ENCODE measurements at regions not wholly inside any gene's neighbourhood (a gene's known extent, or its start where the extent isn't known, plus 50 kb on each side); places are given as distances from the start of the nearest gene placed in this dataset.

- DNase-seq: no peak
These were observed 205.2 kb upstream of the NLRP1 start for GRCh38 chr17:5789528-5789927.

DNA sequence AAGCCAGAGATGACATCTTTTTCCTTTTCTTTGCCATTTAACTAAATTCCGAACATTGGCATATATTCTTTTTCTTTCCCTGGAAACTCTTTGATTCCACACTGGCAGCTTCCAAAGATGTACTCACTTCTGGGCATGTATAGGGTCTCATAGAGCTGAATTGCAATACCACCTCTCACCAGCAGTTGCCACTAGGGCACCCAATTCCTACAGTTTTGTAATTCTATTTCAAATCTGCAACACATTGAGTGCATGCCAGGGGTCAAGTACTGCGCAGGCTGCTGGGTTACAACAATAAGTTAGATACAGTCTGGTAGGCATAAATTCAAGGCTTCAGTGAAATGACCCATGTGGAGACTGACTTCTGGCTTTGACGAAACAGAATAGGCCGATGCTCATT is 208.8 kb upstream of the NLRP1 start:
- DNase-seq: no peak

GRCh38 chr17:5793899-5794298 is 209.6 kb upstream of the NLRP1 start:
- DNase-seq: no peak

DNA sequence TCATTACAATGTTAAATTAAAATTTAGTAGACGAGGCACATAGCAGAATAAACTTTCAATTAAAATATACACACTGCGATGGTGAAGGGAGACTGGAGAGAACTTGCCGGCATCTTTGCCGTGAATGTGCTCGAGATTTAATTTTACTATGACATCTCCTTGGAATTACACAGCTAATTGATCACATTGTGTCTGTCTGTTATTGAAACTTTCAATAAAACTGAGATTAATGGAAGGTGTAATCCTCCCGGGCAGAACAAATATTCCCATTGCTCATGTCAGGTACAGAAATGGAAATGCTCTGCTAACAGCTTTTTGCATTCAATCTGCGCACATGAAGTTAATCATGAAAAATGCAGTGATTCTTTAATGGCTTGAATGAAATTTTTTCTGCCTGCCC is 210.1 kb upstream of the NLRP1 start:
- DNase-seq: no peak

GRCh38 chr17:5794881-5795506 is 210.7 kb upstream of the NLRP1 start:
- no peak for DNase-seq

DNA sequence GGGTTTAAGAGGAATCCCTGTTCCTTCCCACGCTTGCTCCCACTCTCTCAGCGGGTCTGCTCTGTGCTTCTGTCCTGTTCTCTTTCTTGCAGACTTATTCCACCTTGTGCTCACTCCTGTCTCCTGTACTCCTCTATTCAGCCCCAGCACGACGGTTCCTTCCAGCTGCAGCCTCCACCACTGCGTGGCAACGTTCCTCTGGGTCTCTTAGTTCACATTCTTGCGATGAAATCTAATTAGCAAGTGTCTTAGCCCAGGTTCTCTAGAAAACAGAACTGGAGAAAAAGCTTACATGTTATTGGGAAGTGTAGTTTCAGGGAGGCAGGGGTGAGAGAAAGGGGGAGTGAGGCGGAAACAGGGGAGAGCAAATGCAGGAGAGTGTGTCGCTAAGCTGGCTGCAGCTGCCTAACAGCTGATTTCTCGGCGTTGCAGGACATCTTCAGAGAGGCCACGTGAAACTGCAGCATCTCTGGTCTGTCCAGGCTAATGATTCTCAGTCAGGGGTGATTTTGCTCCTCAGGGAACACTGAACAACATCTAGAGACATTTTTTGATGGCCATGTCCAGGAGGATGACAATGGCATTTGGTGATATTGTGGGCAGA is 213.2 kb upstream of the NLRP1 start:
- DNase-seq: no peak

GRCh38 chr17:5798094-5798493 is 213.8 kb upstream of the NLRP1 start:
- peak; percentile 67 for DNase-seq

DNA sequence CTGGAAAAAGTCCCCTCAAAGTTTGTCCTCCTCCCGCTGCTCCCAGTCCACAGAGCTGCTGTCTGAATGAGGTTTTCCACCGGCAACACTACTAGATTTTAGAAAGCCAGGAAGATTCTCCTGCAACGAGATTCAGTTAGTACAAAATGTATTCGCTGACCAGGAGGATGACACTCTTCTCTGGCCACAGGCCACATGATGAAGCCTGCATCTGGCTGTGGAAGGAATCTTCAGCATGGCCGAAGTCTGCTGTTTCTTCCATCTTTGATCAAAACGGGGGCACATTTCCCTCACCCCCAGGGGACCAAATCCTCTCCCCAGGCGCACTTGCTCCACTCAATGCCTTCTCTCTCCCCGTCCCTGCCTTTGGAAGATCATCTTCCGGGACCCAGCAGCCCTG is 215.8 kb upstream of the NLRP1 start:
- no peak for DNase-seq

DNA sequence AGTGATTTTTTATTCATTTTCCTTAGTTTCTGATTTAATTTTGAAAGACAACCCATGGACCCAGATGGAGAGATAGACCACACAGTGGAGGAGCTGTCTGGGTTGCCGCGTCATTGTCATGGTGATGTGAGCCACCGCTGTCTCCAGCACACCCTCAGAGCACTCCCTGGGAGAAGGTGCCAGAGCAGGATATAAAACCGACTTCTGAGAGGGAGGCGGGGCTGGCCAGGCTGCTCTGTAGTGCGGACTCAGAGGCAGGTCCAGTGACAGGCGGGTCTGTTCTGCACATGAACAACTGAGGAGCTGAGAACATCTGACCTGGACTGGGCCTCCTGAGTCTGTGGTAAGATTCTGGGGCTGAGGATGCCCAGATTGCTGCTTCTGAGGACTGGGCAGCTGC is 216.3 kb upstream of the NLRP1 start:
- DNase-seq: peak; percentile 44

DNA sequence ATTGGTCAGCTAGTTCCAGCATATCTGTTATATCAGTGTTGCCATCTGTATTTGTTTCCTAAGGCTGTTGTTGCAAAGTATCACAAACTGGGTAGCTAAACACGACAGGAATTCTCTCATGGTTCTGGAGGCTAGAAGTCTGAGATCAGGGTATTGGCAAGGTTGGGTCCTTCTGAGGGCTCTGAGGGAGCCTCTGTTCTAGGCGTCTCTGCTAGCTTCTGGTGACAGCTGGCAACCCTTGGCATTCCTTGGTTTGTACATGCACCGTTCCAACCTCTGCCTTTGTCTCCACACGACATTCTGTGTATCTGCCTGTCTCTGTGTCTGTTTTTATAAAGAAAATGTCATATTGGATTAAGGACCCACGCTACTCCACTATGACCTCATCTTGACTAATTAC is 219.9 kb upstream of the NLRP1 start:
- DNase-seq: no peak

DNA sequence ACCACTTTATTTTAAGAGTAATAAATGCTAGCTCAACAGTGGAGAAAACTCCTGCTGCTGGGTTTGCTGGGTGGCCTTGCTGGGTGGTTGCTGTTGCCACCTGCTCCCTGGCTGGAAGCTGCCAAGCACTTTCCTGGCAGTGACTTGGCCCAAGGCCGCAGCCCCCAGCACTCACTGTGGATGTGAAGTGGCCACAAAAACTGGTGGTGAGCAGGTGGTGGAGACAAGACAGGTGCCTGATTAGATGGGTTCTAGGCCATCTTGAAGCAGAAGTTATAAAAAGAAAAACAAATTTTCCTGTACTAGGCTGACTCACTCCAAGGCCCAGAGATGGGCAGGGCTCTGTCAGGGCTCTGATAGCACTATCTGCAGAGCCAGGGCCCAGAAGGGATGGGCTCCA is 224.7 kb upstream of the NLRP1 start:
- DNase-seq: no peak

GRCh38 chr17:5809580-5810188 is 225.4 kb upstream of the NLRP1 start:
- no peak for DNase-seq

DNA sequence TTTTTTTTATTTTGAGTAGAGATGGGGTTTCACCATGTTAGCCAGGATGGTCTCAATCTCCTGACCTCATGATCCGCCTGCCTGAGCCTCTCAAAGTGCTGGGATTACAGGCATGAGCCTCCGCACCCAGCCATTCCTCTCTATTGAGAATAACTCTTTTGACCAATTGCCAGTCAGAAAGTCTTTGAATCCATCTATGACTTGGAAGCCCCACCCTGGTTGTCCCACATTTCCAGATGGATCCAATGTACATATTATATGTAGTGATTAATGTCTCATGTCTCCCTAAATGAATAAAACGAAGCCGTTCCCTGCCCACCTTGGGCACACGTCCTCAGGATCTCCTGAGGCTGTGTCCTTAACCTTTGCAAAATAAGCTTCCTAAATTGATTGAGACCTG is 228.3 kb upstream of the NLRP1 start:
- no peak for DNase-seq

GRCh38 chr17:5813357-5813756 is 229.0 kb upstream of the NLRP1 start:
- DNase-seq: no peak

DNA sequence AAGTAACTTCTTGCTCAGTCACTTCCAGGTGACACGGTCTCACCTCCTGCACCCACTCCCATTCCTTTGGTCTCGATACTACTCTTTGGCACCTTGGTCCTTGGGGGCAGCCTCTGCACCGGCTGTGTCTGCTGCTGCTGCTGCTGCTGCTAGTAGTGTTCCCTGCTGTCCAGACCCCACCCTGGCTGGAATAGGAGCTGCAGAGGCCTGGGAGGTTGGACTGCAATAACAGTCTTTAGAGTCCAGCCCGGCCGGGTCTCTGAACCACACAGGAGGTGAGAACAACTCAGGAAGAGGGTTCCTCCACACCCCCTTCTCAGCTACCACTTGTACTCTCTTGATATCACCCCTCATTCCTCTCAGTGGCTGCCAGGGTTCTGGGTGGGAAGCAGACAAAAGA is 231.1 kb upstream of the NLRP1 start:
- no peak for DNase-seq

DNA sequence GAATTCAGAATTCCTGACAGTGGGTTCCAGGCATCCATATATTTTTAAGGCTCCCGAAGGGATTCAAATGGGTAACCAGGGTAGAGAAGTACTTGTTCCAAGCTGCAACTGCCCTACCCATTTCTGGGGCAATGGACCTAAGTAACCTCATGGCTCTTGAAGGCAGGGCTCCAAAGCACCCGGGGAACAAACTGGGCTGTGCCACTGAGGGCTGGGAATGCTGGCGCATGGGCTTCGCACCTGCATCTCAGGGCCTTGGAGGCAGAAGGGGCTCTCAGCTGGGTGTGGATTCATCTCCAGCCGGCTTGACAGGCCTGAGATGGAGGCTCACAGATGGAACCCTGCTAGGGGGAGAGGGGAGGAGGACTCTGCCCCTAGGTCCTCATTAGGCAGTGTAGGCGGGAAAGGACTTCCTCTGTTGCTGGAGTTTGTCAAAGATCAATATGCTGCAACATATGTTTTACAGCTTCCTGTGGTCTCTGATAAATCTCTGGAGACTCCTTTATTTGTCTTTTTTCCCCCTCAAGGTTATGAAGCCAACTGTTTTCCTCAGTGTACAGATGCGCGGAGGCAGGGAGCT is 232.3 kb upstream of the NLRP1 start:
- DNase-seq: no peak

GRCh38 chr17:5817475-5818395 is 233.4 kb upstream of the NLRP1 start:
- DNase-seq: no peak

GRCh38 chr17:5819396-5819795 is 235.1 kb upstream of the NLRP1 start:
- DNase-seq: peak; percentile 35

DNA sequence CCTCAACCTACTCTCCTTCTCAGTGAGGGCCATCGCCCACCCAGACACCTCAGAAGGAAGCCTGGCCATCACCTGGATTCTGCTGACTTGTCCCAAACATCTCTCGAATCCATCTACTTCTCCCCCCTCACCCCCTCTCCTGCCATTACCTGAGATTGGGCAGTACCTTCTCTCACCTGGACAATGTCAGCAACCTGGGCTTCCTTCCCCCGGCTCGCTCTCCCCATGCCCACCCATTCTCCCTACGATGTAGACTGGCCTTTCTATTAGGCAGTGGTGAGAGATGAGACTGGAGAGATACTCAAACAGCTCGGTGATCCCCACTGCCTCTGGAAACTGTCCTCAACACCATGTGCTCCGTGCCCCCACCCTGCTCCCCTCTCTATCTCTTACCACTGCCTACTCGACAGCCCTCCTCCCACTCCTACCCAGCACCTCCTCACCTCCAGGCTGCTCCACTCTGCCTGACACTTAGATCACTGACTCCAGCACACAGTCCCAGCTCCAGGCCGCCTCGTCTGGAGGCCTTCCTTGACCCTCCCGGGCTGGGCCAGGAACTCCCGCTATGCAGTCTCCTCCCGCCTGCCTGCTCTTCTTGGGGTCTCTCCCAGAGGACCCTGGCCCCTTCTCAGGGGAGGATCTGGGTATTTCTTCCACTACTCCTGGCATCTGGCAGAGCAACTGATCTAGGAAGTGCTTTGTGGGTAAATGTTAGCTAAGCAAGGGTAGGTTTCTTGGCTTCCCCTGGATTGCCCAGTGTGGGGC is 235.8 kb upstream of the NLRP1 start:
- DNase-seq: no peak

- peak; percentile 78 for DNase-seq
These were observed 236.6 kb upstream of the NLRP1 start for GRCh38 chr17:5820721-5821456.

GRCh38 chr17:5821803-5822202 is 237.5 kb upstream of the NLRP1 start:
- peak; percentile 44 for DNase-seq

All from fibroblast of skin of right biceps (primary cell).